ENCODE measurements at regions not wholly inside any gene's neighbourhood (a gene's known extent, or its start where the extent isn't known, plus 50 kb on each side); places are given as distances from the start of the nearest gene placed in this dataset.

DNA sequence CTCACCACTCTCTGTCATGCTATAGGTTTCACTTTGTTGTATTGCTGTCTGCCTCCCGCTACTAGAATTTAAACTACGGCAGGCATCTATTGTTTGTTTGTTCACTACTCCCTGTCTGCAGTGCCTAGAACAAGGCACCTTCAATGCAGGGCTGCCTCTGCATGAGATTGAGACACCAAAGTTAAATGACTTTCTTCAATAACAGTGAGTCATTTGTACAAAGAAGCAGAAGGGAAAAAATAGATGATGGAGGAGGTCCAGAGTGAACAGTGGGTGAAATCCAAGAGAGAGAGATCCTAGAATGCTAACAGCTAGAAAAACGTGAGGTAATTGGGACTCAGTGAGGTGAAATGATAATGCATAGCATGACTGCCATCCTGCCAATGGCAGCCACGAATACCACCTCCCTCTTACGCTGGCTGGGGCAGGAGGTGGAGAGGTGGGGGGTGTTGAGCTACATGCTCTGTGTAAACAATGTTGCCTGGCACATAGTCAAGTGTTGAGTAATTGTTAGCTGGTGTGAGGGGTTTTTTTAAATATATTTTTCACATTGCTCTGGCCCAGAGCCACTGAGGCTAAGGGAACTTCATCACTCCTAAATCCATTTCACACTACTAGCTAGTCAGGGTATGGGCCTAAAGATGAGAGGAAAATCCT is 367.6 kb downstream of the RPS29 start:
- TF ChIP-seq CTCF (IDR thresholded peaks at IDR 0.05; ENCODE audit: low read depth, low read length): no peak
- no peak overlapping the region for H3K4me3 ChIP-seq (ENCODE audit: low read depth, low read length)

DNA sequence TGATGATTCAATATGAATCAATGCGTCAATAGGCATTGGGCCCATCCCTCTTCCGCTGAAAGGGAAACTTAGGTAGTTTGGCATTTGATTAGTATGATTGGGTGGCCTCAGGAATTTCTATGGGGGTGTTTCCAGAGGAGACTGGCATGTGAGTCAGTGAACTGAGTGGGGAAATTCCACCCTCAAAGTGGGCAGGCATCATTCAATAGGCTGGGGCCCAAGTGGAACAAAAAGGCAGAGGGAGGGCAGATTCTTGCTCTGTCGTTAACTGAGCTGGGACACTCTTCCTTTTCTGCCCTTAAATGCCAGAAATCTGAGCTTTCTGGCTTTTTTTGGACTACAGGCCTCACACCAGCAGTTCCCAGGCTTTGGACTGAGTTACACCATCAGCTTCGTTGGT is 373.5 kb downstream of the RPS29 start:
- no peak for TF ChIP-seq CTCF (IDR thresholded peaks at IDR 0.05; ENCODE audit: low read depth, low read length)
- H3K4me3 ChIP-seq (ENCODE audit: low read depth, low read length): no peak overlapping the region

GRCh38 chr14:49209416-49209815 is 376.8 kb downstream of the RPS29 start:
- TF ChIP-seq CTCF (IDR thresholded peaks at IDR 0.05; ENCODE audit: low read depth, low read length): no peak
- no peak overlapping the region for H3K4me3 ChIP-seq (ENCODE audit: low read depth, low read length)

- H3K4me3 ChIP-seq (ENCODE audit: low read depth, low read length): no peak overlapping the region
- no peak for TF ChIP-seq CTCF (IDR thresholded peaks at IDR 0.05; ENCODE audit: low read depth, low read length)
These were observed 379.4 kb downstream of the RPS29 start for GRCh38 chr14:49206828-49207227.

DNA sequence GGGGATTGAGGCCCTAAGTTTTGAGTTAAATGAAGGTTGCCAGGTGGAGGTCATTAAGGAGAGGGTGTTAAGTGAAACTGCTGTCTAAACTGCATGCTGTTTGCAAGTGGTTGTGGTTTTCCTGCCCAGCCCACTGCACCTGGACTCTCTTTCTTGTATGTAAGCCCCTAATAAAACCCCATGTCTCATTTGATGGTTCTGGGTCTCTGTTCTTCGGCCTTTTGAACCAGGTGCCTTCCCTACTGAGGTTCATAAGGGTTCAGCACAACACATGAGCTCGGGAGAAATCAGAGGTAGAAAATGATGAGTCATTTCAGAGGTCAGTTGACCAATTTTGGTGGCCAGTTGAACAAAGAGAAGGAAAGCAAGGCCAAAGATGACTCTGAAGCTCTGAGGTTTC is 382.5 kb downstream of the RPS29 start:
- TF ChIP-seq CTCF (IDR thresholded peaks at IDR 0.05; ENCODE audit: low read depth, low read length): no peak
- H3K4me3 ChIP-seq (ENCODE audit: low read depth, low read length): no peak overlapping the region

GRCh38 chr14:49199159-49199558 is 387.0 kb downstream of the RPS29 start:
- no peak overlapping the region for H3K4me3 ChIP-seq (ENCODE audit: low read depth, low read length)
- TF ChIP-seq CTCF (IDR thresholded peaks at IDR 0.05; ENCODE audit: low read depth, low read length): no peak

GRCh38 chr14:49196327-49196726 is 389.9 kb downstream of the RPS29 start:
- no peak overlapping the region for H3K4me3 ChIP-seq (ENCODE audit: low read depth, low read length)
- TF ChIP-seq CTCF (IDR thresholded peaks at IDR 0.05; ENCODE audit: low read depth, low read length): no peak
